OCI-LY1 (cell line): ENCODE measurements at regions not wholly inside any gene's neighbourhood (a gene's known extent, or its start where the extent isn't known, plus 50 kb on each side); places are given as distances from the start of the nearest gene placed in this dataset.

Experiments used
- H2AFZ ChIP-seq: fragments of 200-600 bp; sonication (generic), shearing (Covaris generic); 2 replicates; pipeline ENCODE4 v1.6.0; 2014; ENCODE audit warnings: antibody characterized with exemption, mild to moderate bottlenecking, low read length
- H3F3A ChIP-seq: fragments of 200-600 bp; sonication (generic), shearing (Covaris generic); 2 replicates; pipeline ENCODE4 v1.6.0; 2014; ENCODE audit warnings: mild to moderate bottlenecking, antibody characterized with exemption, low read length, moderate library complexity; ENCODE audit not compliant: insufficient read depth
- H3K27ac ChIP-seq: fragments of 200-600 bp; sonication (generic); 2 replicates; pipeline ENCODE4 v1.5.1; 2014; ENCODE audit warnings: low read length, mixed run types, mild to moderate bottlenecking, low read depth; ENCODE audit not compliant: poor library complexity, severe bottlenecking
- H3K27me3 ChIP-seq: fragments of 200-600 bp; sonication (generic); 2 replicates; pipeline ENCODE4 v1.6.0; 2014; ENCODE audit warnings: antibody characterized with exemption, mild to moderate bottlenecking, low read length, moderate library complexity; ENCODE audit not compliant: insufficient read depth
- H3K36me3 ChIP-seq: fragments of 200-600 bp; sonication (generic); 2 replicates; pipeline ENCODE4 v1.6.1; 2014; ENCODE audit warnings: mild to moderate bottlenecking, antibody characterized with exemption, low read length, moderate library complexity, mixed read lengths; ENCODE audit not compliant: insufficient read depth
- H3K4me1 ChIP-seq: fragments of 200-600 bp; sonication (generic); 2 replicates; pipeline ENCODE4 v1.5.1; 2014; ENCODE audit warnings: mild to moderate bottlenecking, low read length, moderate library complexity; ENCODE audit not compliant: insufficient read depth, severe bottlenecking
- H3K4me2 ChIP-seq: fragments of 200-600 bp; sonication (generic), shearing (Covaris generic); 2 replicates; pipeline ENCODE4 v1.6.1; 2014; ENCODE audit warnings: low read length
- H3K4me3 ChIP-seq: fragments of 200-600 bp; sonication (generic); 2 replicates; pipeline ENCODE4 v1.5.1; 2014; ENCODE audit warnings: low read length, low read depth, mild to moderate bottlenecking, mixed read lengths; ENCODE audit not compliant: poor library complexity, severe bottlenecking
- H3K79me2 ChIP-seq: fragments of 200-600 bp; shearing (Covaris generic); 2 replicates; pipeline ENCODE4 v1.6.1; 2016; ENCODE audit warnings: mixed run types, low read length, mixed read lengths; ENCODE audit not compliant: insufficient read depth
- H3K9ac ChIP-seq: fragments of 200-600 bp; sonication (generic), shearing (Covaris generic); 2 replicates; pipeline ENCODE4 v1.6.1; 2014; ENCODE audit warnings: mild to moderate bottlenecking, low read length, mixed read lengths
- H3K9me2 ChIP-seq: fragments of 200-600 bp; sonication (generic), shearing (Covaris generic); 2 replicates; pipeline ENCODE4 v1.6.1; 2014; ENCODE audit warnings: low read depth, mild to moderate bottlenecking, low read length, mixed read lengths
- H3K9me3 ChIP-seq: fragments of 200-600 bp; shearing (Covaris generic); 2 replicates; pipeline ENCODE4 v1.6.1; 2014; ENCODE audit warnings: low read length, mixed read lengths
- H4K20me1 ChIP-seq: fragments of 200-600 bp; sonication (generic), shearing (Covaris generic); 2 replicates; pipeline ENCODE4 v1.6.0; 2016; ENCODE audit warnings: mild to moderate bottlenecking, low read length; ENCODE audit not compliant: insufficient read depth
- EZH2 ChIP-seq: fragments of 200-600 bp; sonication (generic), shearing (Covaris generic); IDR thresholded peaks from 2 replicates; pipeline ENCODE4 v1.8.0; 2017; ENCODE audit warnings: borderline replicate concordance, mixed run types, mild to moderate bottlenecking, antibody characterized with exemption, low read length, moderate library complexity, mixed read lengths
- TF ChIP-seq, protein P1 (sequence below): fragments of 200-600 bp; sonication (generic), shearing (Covaris generic); IDR thresholded peaks from 2 replicates; pipeline ENCODE4 v1.5.1; 2017; ENCODE audit warnings: mild to moderate bottlenecking, antibody characterized with exemption, low read length, moderate library complexity, mixed read lengths

DNA sequence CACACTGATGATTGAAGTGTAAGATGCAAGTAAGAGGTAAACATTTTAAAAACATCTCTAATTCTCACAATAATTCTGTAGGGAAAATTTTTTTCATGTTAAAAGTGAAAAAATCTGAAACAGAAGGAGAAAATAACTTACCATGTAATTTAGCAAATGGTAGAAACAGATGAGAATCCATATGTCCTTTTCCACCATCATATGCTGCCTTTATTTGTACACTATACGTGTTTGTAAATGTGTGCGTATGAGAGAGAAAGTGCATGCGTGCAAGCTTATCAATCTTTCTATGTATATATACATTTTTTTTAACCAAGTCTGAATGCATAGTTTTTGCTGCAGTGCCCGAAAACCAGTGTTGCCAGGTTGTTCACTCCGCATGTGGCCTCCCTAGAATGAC is 186.7 kb downstream of the IZUMO3 start:
- H3K9me2 ChIP-seq, result no peaks in the 10 kb centered on the region
- no peak overlapping the region for H3K27ac ChIP-seq
- no peak overlapping the region for H2AFZ ChIP-seq
- H3K27me3 ChIP-seq, result no peaks in the 10 kb centered on the region
- no peak overlapping the region for H3K9ac ChIP-seq
- TF ChIP-seq, protein P1, sequence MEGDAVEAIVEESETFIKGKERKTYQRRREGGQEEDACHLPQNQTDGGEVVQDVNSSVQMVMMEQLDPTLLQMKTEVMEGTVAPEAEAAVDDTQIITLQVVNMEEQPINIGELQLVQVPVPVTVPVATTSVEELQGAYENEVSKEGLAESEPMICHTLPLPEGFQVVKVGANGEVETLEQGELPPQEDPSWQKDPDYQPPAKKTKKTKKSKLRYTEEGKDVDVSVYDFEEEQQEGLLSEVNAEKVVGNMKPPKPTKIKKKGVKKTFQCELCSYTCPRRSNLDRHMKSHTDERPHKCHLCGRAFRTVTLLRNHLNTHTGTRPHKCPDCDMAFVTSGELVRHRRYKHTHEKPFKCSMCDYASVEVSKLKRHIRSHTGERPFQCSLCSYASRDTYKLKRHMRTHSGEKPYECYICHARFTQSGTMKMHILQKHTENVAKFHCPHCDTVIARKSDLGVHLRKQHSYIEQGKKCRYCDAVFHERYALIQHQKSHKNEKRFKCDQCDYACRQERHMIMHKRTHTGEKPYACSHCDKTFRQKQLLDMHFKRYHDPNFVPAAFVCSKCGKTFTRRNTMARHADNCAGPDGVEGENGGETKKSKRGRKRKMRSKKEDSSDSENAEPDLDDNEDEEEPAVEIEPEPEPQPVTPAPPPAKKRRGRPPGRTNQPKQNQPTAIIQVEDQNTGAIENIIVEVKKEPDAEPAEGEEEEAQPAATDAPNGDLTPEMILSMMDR, result no peak
- no peak for TF ChIP-seq EZH2
- no peaks in the 10 kb centered on the region for H3K79me2 ChIP-seq
- H3K4me3 ChIP-seq, result no peak overlapping the region
- H3K9me3 ChIP-seq, result no peaks in the 10 kb centered on the region
- H3F3A ChIP-seq, result no peaks in the 10 kb centered on the region
- no peaks in the 10 kb centered on the region for H3K36me3 ChIP-seq
- no peaks in the 10 kb centered on the region for H4K20me1 ChIP-seq
- no peaks in the 10 kb centered on the region for H3K4me1 ChIP-seq
- no peak overlapping the region for H3K4me2 ChIP-seq

DNA sequence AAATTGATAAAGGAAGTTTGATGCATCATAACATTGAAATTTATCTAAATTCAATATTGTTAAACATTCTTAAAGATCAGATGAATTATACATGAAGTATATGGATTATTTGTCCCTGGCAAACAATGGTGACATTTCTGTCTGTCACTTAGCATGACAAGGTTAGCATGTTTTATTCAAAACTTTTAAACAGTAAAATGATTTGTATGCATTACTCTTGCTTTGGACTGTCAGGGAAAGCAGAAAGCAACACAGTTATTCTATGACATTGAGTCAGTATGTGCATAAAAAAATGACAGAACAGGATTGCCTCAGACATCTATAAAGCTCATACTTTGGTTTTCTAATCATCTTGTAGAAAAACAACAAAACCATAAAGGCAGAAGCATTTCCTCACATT is 193.7 kb downstream of the IZUMO3 start:
- Histone ChIP-seq H3K79me2 (no peaks in the 10 kb centered on the region), H2AFZ (no peak overlapping the region), H3K27me3 (no peaks in the 10 kb centered on the region), H3K4me2 (no peak overlapping the region), H3K4me3 (no peak overlapping the region), H3K9me3 (no peaks in the 10 kb centered on the region), H3K9ac (no peak overlapping the region), H3K27ac (no peak overlapping the region), H3F3A (no peaks in the 10 kb centered on the region), H4K20me1 (no peaks in the 10 kb centered on the region), H3K4me1 (no peaks in the 10 kb centered on the region), H3K36me3 (no peaks in the 10 kb centered on the region), H3K9me2 (no peaks in the 10 kb centered on the region)
- TF ChIP-seq, protein P1, result no peak
- TF ChIP-seq EZH2, result no peak

DNA sequence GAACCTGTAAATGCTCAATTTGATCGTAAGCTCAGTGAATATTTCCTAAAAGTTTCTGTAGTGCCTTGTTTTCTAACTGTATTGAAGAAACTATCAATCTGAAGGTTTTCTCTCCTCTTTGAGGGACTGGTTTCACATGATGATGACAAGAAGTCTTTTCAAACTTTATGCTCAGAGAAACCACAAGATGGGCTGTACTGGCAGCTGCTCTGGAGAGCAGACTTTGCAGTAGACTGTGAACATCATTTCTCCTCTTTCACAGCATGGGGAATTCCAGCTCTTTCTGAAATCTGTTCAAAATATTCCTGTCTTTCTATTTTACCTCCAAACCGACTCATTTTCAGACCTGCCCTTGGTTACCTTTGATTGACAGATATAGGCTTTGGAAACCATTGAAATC is 194.4 kb downstream of the IZUMO3 start:
- H3K4me1 ChIP-seq, result no peaks in the 10 kb centered on the region
- no peak overlapping the region for H3K27ac ChIP-seq
- H3K9me3 ChIP-seq, result no peaks in the 10 kb centered on the region

More for the DNA sequence above, 194.4 kb downstream of the IZUMO3 start:
- Histone ChIP-seq H3K79me2 (no peaks in the 10 kb centered on the region), H3K9me2 (no peaks in the 10 kb centered on the region), H3F3A (no peaks in the 10 kb centered on the region), H3K4me3 (no peak overlapping the region), H4K20me1 (no peaks in the 10 kb centered on the region), H3K9ac (no peak overlapping the region), H3K36me3 (no peaks in the 10 kb centered on the region), H3K27me3 (no peaks in the 10 kb centered on the region), H3K4me2 (no peak overlapping the region), H2AFZ (no peak overlapping the region)
- TF ChIP-seq, protein P1, result no peak
- no peak for TF ChIP-seq EZH2
